Inferior parietal cortex (tissue), 1 donor: ENCODE measurements at regions not wholly inside any gene's neighbourhood (a gene's known extent, or its start where the extent isn't known, plus 50 kb on each side); places are given as distances from the start of the nearest gene placed in this dataset.

ENCODE experiments used
- DNase-seq: peaks from one replicate; pipeline ENCODE4 v3.0.0-alpha.2; 2016; ENCODE audit errors: extremely low spot score

DNA sequence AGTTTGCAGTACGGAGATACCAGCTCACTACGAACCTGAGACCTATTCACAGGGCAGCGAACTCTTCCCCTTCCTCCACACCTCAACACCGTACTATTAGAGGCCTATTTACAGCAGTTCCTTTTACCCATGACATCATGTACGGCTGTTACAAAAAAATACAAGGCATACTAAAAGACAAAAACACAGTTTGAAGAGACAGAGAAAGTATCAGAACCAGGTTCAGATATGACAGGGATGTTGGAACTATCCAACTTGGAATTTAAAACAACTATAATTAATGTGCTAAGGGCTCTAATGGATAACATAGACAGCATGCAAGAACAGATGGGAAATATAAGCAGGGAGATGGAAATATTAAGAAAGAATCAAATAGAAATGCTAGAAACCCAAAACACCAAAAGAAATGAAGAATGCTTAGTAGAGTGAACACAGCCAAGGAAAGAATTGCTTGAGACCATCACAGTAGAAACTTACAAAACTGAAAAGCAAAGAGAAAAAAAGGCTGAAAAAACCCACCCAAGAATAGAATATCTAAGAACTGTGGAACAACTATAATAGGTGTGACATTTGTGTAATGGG lies 99.2 kb upstream of the ZNF521 start:
- DNase-seq, result no peak

DNA sequence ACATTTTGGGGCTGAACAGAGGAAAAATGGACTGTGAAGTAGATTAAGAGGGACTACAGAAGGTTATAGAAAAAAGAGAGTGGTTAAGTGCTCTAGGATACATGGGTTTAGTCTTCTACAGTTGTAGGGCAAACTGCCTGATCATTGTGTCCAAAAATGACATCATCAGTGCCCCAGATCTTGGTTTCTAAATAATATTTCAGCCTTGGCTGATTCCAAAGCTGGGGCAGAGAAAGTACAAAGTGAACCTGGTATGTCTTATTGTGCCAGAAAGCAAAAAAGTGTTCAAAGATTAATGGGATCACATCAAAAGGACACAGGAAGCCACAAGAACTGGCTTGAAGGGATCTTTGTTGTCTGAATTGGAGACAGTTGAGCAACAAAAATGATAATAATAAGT lies 97.1 kb upstream of the ZNF521 start:
- DNase-seq, result no peak

DNA sequence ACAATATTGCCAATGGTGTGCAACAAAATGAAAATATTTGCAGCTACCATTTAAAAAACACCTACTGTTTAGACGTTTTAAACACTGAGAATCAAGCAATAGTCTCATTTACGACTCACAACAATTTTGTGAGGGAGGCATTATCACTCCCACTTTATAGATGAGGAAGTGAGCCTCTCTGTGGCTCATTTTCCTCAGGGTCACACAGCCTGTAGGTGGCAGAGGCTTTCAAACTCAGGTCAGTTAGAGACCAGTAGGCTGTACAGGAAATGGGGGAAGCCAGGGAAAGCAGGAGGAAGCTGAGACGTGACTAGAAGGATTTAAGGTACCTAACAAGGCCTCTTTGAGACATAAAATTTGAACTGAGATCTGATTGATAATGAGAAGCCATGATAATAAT lies 95.0 kb upstream of the ZNF521 start:
- no peak for DNase-seq

DNA sequence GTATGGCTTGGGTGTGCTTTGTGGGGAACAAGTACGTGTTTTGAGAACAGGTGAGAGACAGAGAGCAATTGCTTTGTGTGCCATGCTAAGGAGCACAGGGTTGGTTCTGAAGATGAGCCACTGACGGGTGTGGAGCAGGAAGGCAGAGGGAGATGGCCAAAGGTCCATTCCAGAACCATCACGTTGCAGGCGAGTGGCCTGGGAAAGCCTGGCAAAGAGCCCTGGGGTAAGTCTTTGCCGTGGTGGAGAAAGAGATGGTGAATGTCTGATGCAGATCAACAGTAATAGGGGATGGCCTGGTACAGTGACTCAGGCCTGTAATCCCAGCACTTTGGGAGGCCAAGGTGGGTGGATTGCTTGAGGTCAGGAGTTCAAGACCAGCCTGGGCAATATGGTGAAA lies 93.5 kb upstream of the ZNF521 start:
- DNase-seq, result no peak

DNA sequence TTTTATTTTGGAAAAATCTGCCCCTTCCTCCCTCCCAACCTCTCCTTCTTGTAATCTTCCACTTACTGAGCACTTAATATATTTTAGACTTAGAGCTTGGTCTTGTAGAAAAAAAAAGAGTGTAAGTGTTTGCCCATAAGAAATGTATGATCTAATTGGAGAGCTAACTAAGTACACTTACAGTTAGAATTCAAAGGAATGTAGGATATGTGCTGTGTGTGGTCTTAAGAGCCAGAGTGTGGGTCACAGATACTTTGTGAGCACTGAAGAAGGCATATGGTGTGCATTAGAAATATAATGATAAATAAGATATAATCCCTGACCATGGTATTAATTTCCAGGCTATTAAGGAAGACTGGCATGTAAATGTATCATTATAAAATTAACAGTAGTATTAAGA lies 91.8 kb upstream of the ZNF521 start:
- DNase-seq, result no peak

DNA sequence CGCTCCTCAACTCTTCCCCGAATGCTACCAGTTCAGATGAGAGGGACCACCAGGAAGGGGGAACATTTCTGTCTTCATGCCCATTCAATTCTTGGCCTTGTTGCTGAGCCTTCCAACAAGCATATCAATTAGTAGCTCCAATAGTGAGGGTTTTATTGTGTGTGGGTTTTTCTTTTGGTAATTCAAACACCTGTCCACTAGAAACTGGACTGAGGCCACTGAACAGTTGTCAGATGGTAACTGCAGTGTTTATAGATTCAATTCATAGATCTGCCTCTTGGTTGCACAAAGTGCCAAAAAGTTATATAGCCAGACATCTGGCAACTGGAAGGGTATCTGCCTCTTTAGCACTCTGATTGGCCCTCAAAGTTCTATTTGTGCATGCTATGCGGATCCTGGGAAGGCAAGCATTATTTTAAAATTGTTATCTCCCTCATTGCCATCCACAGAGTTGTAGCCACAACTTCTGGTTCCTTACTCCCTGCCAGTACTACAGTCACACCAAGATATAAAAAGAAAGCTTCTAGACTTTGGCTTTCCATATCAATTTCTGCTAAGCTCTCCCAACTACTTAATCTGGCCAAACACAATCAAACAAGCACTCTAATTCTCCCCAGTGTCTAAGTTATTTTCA lies 83.3 kb upstream of the ZNF521 start:
- DNase-seq, result no peak

DNA sequence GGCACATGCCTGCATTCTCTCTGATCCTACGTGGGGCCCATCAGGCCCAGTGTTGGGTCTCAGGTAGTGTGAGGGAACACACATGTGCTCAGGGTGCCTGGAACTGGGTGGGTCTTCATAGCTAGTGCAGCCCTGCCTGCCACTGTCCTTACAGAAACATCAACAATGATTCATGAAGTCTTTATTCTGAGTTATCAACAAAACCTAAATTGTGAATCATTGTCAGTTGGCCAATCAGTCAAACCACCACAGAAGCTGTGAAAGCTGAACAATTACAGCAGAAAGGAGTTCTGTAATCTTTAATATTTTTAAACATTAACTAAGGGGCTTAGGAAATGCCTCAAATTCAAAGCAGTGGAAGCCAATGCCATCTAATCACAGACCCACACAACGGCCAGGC lies 82.8 kb upstream of the ZNF521 start:
- no peak for DNase-seq

DNA sequence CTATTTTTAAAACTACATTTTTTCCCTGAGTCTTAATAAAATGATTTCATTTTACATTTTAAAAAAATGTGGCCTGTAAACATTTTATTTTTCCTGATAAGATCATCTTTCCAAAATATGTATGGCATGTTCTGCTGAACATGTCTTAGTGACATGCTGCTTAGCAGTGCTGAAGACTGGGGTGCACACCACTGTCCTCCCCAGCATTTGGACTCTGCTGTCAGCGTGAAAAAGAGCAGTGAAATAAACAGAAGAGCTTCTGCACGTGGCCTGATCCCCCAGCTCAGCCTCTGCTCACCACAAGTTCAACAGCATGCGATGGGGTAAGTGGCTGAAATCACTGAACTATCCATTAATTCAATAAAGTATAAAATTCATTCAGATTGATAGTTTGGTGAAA lies 81.6 kb upstream of the ZNF521 start:
- DNase-seq, result no peak

DNA sequence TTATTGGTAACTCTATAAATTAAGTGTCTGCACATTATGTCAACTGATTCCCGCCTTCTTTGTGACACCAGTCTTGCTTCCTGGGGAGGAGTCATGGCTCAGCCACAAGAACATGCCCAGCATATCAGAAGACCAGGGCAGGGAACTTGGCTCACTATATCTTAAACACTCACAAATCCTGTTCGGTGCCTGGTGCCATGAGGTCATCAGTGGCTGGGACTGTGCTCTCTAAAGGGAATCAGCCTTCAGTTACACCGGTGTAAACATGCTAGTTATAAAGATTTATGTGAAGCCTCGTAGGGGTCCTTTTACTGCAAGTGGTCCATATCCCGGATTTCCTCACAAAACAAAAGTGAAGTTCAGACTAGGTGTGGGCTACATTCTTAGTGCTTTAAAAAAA lies 73.1 kb upstream of the ZNF521 start:
- DNase-seq, result no peak

DNA sequence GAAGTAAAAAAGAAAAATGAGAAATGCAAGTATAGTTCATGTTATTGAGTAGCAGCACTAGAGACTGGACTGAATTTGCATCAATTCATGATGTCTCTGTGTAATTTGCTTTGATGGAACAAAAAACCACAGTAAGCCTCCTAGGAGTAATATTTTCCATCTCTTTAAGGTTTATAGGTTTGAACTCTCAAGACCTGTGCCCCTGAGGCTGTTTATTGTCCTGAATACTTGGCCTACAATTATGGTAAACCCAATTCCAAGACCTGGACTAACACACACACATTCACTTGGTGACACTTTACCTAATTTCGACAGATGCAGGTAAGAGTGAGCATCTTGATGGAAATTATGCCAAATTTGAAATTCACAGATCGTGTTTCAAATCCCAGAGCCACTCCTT lies 71.8 kb upstream of the ZNF521 start:
- no peak for DNase-seq

DNA sequence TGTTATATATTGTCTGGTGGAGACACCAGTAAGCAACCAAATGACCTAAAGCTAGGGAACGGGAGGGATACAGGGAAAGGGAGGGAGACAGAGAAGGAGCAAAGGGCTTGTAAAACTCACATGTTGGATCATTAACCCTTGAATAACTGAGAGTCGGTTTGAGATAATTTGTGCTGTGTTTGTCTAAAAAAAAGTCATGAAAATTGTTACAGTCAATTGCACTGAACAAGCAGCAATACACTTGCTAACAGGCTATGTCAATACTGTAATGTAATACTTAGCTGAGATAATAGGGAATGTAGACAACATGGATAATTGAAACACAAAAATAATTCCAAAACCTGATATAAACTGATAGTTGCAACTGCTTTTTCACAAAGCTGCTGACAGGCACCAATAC lies 71.3 kb upstream of the ZNF521 start:
- DNase-seq, result no peak

DNA sequence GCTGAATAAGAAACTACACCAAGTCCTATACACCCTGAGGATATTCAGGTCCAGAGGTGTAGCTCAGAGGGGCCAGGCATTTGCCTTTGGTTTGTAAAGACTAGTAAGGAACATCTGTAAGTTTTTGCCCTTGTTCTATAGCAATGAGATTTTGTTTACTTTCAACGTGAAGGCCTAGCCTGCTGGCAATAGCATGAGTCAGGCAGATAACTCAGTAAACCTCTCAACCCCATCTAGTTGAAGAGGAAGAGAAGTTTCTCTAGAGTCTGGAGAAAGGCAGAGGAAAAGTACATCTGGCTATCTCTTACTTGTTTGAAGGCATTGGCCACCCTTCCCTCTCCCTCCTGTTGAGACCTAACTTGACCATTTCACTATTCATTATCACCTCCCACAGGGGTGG lies 70.3 kb upstream of the ZNF521 start:
- no peak for DNase-seq

DNA sequence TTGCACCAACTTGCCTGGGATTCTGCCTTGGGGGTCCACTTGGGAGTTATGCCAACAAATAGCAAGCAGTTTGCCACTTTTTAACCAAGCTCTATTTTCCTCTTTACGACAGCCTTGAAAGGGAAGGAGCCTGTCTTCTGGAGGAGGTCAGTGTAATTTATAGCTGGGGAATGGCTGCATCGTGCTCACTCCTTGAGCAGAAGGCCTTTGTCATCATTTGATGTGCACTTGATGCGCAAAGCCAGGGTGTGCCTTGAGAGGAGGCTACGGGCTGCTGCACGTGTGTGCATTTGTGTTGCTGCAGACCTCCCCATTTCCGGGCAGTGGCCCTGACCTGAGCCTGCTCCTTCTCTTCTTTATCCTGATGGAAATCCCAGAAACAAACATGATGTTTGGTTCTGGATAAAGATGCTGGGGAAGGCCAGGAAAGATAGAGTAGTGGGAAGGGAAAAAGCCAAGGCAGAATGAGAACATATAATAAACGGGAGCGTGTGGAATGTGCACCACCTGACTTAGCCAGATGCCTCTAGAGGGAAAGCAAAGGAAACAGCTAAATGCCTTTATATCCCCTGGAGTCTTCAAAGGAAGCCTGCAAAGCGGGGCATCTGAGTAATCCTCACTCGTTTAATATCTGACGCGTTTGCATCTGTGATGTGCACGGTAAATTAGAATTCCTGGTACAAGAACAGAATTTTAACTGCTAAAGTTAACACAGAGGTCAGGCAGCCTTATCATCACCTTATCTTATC lies 68.3 kb upstream of the ZNF521 start:
- DNase-seq, result no peak

DNA sequence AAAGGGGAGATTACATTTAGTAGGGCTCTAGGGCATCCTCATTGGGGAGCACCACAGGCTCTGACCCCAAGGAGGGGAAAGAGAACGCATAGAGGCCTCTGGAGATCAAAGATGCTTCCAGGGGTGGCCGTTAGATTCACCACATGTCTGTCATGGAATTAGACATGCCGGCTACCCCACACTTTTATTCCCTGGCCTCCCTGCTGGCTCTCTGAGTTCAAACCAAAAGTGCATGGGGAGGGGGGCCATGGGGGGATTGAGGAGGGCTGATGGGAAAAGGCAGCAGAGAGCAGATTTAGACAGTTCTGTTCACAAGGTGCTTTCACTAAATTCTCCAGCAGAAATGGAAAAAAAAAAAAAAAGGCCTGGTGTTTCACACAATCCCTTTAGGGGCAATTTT lies 64.4 kb upstream of the ZNF521 start:
- no peak for DNase-seq

DNA sequence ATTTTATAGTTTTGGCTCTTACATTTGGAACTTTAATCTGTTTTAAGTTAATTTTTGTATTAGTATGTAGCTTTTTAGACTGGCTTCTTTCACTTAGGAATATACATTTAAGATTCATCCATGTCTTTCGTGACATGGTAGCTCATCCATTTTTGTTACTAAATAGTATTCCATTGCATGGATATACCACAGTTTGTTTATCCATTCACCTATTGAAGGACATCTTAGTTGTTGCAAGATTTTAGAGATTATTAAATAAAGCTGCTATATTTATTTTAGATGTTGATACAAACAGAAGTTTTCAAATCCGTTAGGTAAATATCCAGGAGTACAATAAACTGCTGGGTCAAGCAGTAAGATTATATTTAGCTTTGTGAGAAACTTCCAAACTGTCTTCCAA lies 58.0 kb upstream of the ZNF521 start:
- no peak for DNase-seq

DNA sequence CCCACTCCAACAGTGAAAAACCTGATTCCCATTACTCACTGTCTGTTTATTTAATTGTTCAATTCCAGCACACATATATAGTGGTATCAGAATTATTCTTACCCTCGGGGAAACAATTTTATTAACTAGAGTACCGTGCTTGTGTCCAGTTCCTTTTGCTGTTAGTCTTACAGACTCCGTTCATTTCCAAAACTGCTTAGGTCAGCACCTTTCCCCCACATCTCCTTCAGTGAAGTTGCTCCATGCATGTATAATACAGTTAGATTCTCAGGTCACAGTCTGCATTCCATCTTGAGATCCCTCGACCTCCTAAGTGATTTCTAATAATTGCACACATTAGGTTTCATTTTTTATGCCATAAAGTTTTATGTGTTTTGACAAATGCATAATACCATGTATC lies 56.3 kb upstream of the ZNF521 start:
- no peak for DNase-seq
